Vagina (tissue), 2 donors: ENCODE measurements at regions not wholly inside any gene's neighbourhood (a gene's known extent, or its start where the extent isn't known, plus 50 kb on each side); places are given as distances from the start of the nearest gene placed in this dataset.

Experiments used
- POLR2AphosphoS5 ChIP-seq, 2 donors: sonication (generic); formaldehyde crosslinking; IDR thresholded peaks; one replicate each; pipeline ENCODE4 v1.9.0; 2017; ENCODE audit warnings: antibody characterized with exemption in 2 of 2, mild to moderate bottlenecking in 2 of 2, low read depth in 1 of 2; ENCODE audit not compliant: insufficient read depth in 1 of 2
- TF ChIP-seq, protein P1 (sequence below), 3 experiments: fragments of 450-650 bp in 2 of 3; fragments of 200-600 bp in 1 of 3; sonication (generic) in 1 of 3; IDR thresholded peaks; one replicate each; pipeline ENCODE4 v1.5.1; 2017 to 2019; ENCODE audit warnings: antibody characterized with exemption in 3 of 3, mild to moderate bottlenecking in 2 of 3, moderate library complexity in 2 of 3

DNA sequence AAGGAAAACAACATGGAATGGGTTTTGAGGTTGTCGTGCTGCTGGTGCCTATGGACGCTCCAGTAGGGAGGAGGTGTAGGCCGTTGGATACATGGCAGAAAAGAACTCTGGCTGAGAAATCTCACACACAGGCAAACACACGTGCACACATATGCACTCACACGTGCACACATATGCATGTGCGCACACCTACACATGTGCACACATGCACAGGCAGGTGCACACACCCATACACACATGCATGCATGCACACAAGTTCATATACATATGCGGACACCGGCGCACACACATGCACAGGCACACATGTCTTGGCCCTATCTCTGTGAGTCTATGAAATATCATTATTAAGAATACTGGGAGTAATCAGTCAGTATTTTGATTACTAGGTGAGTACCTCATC is 150.4 kb downstream of the LRRC30 start:
- TF ChIP-seq, protein P1, sequence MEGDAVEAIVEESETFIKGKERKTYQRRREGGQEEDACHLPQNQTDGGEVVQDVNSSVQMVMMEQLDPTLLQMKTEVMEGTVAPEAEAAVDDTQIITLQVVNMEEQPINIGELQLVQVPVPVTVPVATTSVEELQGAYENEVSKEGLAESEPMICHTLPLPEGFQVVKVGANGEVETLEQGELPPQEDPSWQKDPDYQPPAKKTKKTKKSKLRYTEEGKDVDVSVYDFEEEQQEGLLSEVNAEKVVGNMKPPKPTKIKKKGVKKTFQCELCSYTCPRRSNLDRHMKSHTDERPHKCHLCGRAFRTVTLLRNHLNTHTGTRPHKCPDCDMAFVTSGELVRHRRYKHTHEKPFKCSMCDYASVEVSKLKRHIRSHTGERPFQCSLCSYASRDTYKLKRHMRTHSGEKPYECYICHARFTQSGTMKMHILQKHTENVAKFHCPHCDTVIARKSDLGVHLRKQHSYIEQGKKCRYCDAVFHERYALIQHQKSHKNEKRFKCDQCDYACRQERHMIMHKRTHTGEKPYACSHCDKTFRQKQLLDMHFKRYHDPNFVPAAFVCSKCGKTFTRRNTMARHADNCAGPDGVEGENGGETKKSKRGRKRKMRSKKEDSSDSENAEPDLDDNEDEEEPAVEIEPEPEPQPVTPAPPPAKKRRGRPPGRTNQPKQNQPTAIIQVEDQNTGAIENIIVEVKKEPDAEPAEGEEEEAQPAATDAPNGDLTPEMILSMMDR (IDR thresholded peaks at IDR 0.05), result no peak
- TF ChIP-seq POLR2AphosphoS5 (IDR thresholded peaks at IDR 0.05; ENCODE audit: insufficient read depth in 1 of 2, low read depth in 1 of 2), result no peak
